HG02852 (cell line): ENCODE measurements at regions not wholly inside any gene's neighbourhood (a gene's known extent, or its start where the extent isn't known, plus 50 kb on each side); places are given as distances from the start of the nearest gene placed in this dataset.
"Not testable (repeated sequence)": the region's sequence is repeated elsewhere in the genome, so short reads cannot be mapped to it uniquely, and the experiment has no call there.

ENCODE experiments used
- ATAC-seq: cut with Tn5 transposase; IDR thresholded peaks from one replicate; pipeline ENCODE4 v1.9.1; 2021; ENCODE audit warnings: mild to moderate bottlenecking, moderate library complexity; ENCODE audit not compliant: unreplicated experiment

DNA sequence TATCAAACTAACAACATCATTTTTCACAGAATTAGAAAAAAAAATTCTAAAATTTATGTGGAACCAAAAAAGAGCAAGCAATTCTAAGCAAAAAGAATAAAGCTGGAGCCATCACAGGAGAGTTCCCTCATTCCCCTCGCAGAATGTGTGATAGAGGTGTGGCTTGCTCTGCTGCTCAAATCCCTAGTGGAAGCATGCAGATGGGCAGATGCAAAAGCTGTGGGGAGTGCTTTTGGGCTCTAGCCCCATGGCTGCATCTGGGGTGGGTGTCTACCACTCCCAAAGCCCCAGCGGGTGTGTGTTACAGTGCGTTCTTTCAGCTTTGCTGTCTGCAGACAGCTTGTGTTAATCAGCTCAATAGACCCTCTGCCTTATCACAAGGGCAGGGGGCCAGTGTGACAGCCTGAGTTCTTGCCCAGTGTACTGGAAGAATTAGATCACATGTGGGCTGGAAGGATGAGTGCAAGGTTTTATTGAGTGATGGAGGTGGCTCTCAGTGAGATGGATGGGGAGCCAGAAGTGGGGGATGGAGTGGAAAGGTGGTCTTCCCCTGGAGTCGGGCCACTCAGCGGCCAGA, 575.9 kb upstream of the LRRN3 start:
- not testable (repeated sequence) for ATAC-seq

- no peak for ATAC-seq
These were observed 571.1 kb upstream of the LRRN3 start for GRCh38 chr7:110519851-110520250.

DNA sequence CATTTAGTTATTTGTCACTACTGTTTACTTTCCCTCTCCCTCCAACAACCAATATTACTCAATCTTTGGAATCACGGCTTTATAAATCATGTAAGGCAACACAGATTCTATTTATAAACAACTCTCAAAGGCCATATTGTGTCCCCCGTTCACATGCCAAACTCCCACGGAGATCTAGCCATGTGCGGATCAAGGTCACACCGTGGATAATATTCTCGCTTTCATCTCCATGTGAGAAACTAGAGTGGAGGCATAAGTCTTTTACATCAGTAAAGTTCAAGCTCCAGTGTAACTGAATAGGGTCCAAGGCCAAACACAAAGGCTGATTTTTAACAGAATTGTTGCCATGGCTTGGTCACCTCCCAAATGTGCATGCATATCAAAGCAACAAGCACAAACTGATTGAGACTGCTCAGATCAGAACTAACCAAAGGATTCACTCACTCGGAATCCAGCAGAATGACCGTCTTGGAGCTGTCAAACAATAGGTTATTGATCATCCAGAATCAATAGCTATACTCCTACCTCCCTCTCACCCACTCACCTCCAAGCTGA, 569.5 kb upstream of the LRRN3 start:
- ATAC-seq = no peak

DNA sequence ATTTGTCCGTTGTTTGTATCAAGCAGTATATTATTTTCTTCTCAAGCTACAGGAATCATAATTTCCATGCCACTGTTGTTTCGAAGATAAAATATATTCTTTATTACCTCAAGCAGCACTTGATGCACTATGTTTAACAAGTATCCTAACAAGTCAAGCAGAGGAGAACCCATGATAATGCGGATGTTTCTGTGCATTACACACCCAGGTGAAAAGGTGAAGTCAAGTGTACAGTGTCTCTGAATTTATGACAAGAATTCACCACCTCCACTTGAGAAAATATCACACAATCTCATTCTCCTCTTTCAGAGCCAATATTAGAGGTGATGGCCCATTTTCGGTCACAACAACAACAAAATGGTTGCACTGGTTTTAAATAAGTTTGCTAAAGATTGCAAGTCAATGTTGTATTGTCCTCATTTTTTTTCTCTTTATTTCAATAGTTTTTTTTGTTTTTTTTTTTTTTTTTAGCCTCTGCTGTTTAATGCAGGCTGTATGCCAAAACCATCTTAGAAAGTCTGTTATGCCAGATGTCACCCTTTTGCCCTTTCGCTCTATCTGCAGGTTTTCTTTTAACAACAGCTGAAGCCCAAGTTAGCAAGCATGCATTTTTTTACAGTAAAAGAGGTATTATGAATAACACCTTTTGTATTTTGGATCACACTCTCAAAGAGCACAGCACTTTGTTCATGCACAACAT, 568.7 kb upstream of the LRRN3 start:
- ATAC-seq = no peak

DNA sequence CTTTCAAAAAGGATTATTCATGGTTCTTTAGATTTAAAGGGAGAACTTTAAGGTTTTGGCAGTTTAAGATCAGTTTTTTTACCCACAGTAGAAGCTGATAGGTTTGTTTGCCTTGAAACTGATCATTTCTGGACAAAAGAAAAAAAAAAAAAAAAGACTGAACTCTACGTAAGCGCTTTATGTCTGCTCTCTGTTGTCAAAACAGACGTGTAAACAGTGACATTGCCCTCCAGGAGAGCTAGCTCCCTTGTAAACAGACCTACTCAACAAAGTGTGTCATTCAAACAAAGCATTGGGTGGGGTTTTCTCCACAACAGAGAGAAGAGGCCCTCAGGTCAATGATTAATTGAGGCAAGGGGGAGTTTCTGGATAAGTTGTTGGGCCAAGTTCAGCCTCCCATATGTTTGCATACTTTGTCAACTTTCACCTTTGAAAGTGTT, 568.1 kb upstream of the LRRN3 start:
- no peak for ATAC-seq

GRCh38 chr7:110529175-110529574, 561.8 kb upstream of the LRRN3 start:
- no peak for ATAC-seq

DNA sequence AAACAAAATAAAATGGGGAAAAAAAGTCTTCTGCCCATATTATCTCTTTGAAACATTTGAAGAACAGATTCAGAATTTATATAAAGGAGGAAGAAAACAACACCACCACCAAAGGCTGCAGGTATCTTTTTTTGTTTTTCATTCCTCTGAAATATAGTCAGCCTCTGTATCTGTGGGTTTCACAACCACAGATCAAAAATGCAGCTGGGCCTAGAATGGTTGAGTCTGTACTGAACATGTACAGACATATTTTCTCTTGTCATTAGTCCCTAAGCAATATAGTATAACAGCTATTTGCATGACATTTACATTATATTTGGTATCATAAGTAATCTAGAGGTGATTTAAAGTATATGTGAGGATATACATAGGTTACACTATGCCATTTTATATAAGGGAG, 559.7 kb upstream of the LRRN3 start:
- ATAC-seq = no peak

GRCh38 chr7:110534241-110534931, 556.5 kb upstream of the LRRN3 start:
- no peak for ATAC-seq

GRCh38 chr7:110539216-110539615, 551.7 kb upstream of the LRRN3 start:
- no peak for ATAC-seq

- no peak for ATAC-seq
These were observed 549.0 kb upstream of the LRRN3 start for GRCh38 chr7:110541962-110542361.

DNA sequence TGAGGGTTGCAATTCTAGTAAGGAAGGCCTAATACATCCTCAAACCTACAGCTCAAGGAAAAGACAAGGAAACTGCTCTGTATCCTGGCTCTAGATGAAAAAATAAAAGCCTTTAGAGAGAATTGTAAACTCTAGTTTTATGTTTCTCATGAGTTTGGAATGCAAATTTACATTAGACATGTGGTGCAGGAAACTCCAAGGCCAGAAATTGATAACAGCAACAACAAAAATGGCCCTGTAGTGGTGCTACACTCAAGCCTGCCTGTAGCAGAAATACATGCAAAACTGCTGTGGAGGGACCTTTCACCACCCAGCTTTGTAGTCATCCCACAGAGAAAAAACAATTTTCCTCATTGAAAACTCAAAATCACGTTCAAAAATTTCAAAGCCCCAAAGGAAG, 546.7 kb upstream of the LRRN3 start:
- ATAC-seq = no peak

- no peak for ATAC-seq
These were observed 542.6 kb upstream of the LRRN3 start for GRCh38 chr7:110548372-110548771.

- ATAC-seq = no peak
These were observed 533.8 kb upstream of the LRRN3 start for GRCh38 chr7:110557136-110557535.

DNA sequence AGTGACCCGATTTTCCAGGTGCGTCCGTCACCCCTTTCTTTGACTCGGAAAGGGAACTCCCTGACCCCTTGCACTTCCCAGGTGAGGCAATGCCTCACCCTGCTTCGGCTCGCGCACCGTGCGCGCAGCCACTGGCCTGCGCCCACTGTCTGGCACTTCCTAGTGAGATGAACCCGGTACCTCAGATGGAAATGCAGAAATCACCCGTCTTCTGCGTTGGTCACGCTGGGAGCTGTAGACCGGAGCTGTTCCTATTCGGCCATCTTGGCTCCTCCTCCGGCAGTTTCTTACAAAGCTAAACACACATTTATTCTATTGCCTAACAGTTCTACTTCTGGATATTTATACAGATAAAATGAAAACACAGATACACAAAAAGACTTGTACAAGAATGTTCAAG, 527.6 kb upstream of the LRRN3 start:
- not testable (repeated sequence) for ATAC-seq

GRCh38 chr7:110564246-110564645, 526.7 kb upstream of the LRRN3 start:
- ATAC-seq = no peak

DNA sequence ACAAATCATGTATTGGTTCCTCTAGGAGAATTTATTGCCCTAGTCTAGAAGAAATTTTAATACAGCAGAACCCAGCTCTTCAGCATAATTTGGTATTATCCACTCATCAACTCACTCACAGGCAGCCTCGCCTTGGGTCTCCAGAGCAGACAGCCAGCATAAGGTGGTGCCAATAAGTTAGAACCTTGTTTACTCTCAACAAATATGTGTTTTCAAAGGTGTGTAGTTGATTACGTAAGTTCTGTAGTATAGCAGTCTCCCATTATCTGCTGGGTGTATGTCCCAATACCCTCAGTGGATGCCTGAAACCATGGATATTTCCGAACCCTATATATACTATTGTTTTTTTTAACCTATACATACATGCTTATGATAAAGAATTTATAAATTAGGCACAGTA, 522.5 kb upstream of the LRRN3 start:
- ATAC-seq = no peak

DNA sequence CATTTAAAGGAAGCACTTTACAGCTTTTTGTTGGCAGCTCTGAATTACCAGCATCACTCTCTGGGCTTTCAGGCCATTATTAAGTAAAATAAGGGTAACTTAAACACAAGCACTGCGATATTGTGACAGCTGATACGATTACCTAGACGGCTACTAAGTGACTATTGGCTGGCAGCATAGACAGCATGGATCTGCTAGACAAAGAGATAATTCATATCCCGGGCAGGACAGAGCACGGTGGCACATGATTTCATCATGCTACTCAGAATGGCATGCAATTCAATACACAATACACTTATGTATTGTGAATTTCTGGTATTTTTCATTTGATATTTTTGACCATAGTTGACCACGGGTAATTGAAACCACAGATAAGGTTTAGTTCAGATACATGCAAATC, 522.0 kb upstream of the LRRN3 start:
- no peak for ATAC-seq

- ATAC-seq = no peak
These were observed 521.3 kb upstream of the LRRN3 start for GRCh38 chr7:110569486-110570205.

GRCh38 chr7:110573862-110574528, 516.9 kb upstream of the LRRN3 start:
- ATAC-seq = no peak

DNA sequence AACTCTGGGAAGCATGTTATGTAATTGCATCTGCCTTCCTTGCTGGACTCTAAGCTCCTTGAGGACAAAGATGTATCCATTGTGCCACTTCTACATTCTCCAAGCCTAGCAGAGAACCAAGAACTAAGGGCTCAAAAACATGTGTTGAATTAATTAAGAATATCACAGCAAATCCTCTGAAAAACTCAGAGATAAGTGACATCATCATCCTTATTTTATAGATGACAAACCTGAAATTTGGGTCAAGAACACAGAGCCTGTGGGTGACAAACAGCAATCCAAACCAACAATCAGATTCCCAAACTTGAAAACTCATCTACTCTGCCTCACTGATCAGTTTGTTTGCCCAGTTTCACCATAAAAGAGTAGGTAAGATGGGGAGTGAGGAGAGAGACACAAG, 503.6 kb upstream of the LRRN3 start:
- ATAC-seq = no peak

- no peak for ATAC-seq
These were observed 500.5 kb upstream of the LRRN3 start for GRCh38 chr7:110590415-110590814.
